ENCODE measurements at regions not wholly inside any gene's neighbourhood (a gene's known extent, or its start where the extent isn't known, plus 50 kb on each side); places are given as distances from the start of the nearest gene placed in this dataset.

DNA sequence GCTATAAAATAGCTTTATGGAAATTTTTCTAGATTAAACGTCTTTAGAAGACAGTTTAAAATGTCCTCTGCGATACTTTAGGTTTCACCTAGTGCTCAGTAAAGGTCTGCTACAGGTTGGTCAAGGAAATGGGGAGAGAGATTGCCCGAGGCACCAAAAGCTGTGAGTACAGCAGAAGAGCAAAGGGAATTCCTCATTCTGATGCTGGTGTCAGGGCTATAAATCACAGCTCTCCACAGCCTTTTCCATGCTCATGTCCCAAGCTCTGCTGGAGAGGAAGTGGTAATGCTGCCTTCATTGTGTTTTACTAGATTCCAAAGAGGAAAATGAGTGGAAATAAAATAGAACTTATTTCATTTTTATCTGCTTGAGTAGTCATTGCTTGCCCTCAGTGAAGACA lies 2060.4 kb downstream of the ARAP2 start:
- peak; percentile 88 for DNase-seq (ENCODE audit: low read depth)

GRCh38 chr4:34187056-34187455 lies 2057.3 kb downstream of the ARAP2 start:
- no peak for DNase-seq (ENCODE audit: low read depth)

DNA sequence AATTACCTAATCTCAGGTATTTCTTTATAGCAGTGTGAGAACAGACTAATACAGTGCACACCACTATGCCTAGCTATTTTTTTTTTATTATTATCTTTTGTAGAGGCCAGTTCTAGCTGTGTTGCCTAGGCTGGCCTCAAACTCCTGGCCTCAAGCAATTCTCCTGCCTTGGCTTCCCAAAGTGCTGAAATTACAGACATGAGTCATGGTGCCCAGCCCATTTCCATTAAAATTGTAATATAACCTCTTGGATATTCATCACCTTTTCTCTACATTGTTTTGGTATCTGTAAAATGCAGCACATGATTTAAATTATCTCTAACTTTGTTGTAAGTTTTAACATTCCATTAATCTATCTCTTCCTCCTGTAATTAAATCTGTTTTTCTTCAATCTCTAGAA lies 2052.9 kb downstream of the ARAP2 start:
- DNase-seq (ENCODE audit: low read depth), result no peak

DNA sequence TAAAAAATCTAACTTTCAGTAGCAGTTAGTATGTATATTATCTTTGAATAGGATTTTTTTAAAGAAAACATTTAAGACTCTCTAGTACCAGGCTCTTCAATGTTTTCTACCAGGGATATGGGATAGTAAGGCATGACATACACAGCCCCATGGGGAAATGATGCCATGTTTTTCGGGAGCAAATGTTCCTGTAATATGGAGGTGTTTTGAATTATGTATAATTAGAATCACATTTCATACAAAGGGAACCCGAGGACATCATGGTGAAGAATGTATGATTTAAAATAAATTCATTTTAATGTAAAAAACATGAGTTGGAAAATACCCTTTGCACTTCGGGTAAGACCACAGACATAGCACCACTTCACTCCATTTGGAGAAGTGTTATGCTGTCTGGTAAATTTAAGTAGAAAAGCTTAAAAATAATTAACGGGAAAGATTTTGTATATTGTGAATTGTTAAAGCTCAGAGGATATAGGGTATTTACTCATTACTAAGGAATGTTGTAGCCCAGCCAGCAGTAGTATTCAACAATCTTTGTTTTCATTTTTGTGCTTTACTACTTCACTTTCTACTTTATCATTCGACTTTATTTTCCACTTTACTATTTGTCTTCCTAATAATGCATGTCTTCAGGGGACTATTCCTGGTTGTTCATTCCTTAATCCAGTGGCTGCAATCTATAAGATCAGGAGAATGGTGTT lies 2050.7 kb downstream of the ARAP2 start:
- DNase-seq (ENCODE audit: low read depth), result peak; percentile 36

- DNase-seq (ENCODE audit: low read depth), result no peak
These were observed 2049.7 kb downstream of the ARAP2 start for GRCh38 chr4:34194585-34194984.

- no peak for DNase-seq (ENCODE audit: low read depth)
These were observed 2047.9 kb downstream of the ARAP2 start for GRCh38 chr4:34196375-34196774.

GRCh38 chr4:34198966-34199365 lies 2045.3 kb downstream of the ARAP2 start:
- no peak for DNase-seq (ENCODE audit: low read depth)

DNA sequence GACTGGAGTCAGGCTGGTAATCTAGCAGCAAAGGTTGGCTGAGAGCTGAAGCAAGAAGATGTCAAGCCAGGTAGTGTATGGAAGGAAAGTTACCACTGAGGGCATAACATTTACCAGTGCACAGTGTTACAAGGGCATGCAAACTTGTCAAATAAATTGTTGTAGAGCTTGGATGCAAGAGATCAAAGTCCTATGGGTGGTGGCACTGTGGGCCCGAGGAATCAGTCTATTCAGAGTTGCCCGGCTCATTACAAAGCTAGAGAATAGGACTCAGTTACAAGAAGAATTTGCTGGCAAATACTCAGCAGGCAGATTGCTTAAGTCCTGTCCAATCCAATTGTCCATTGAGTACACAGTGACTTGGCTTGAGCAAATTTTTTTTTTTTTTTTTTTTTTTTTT lies 2043.8 kb downstream of the ARAP2 start:
- no peak for DNase-seq (ENCODE audit: low read depth)

DNA sequence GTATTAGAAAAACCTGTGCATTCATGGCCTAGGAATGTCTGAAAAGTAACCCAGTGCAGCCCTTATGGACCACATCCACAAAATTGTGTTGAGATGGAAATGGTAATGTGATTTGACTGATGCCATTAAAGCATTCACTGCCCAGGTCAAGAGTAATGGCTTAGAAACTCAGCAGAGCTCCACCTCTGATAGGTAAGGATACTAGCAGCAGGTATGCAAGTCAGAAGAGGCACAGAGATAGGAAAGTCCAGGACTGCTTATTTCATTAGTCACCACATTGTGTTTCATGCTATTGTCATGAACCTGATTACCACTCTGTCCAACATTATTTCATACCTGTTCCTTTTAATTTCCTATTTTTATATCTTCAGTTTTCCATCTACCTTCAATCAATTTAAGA lies 2042.2 kb downstream of the ARAP2 start:
- no peak for DNase-seq (ENCODE audit: low read depth)

GRCh38 chr4:34220601-34221000 lies 2023.7 kb downstream of the ARAP2 start:
- DNase-seq (ENCODE audit: low read depth), result no peak

- no peak for DNase-seq (ENCODE audit: low read depth)
These were observed 2022.3 kb downstream of the ARAP2 start for GRCh38 chr4:34221986-34222385.

DNA sequence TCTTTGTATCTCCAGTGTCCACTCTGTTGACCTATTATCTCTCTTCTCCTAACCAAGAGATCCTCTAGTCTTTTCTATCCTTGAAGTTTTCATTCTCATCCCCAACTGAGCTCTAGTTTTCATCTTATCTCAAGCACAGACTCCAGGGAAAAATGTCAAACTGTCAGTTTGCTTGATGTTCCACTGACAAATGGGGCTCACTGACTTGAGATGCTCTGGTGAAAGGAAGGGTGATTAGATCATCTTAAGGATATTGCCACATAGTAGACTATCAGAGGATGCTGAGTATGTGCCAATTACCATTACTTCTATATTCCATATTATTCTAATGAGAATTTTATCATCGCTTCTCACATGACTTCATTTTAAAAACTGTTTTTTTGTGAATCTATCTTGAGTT lies 2008.2 kb downstream of the ARAP2 start:
- no peak for DNase-seq (ENCODE audit: low read depth)

GRCh38 chr4:34245276-34245675 lies 1999.0 kb downstream of the ARAP2 start:
- DNase-seq (ENCODE audit: low read depth), result no peak

GRCh38 chr4:34250562-34250961 lies 1993.8 kb downstream of the ARAP2 start:
- peak; percentile 72 for DNase-seq (ENCODE audit: low read depth)

- DNase-seq (ENCODE audit: low read depth), result no peak
These were observed 1991.1 kb downstream of the ARAP2 start for GRCh38 chr4:34253239-34253638.

DNA sequence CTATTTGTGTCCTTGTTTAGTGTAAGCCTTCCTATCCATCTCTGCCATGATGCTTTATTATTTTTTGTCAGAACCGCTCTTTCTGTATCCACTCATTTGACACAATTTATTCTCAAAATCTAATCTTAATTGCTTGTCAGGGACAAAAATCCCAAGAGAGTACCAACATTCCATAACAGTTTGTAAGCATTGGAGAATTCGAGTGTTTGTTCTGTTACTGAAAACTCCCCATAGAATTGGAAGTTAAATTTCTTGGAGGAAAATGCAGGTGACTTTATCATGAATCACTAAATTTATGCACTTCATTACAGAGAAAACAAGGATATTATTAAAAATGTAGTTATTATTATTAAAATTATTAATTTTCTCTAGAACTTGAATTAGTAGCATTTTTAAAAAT lies 1986.1 kb downstream of the ARAP2 start:
- DNase-seq (ENCODE audit: low read depth), result peak; percentile 18

DNA sequence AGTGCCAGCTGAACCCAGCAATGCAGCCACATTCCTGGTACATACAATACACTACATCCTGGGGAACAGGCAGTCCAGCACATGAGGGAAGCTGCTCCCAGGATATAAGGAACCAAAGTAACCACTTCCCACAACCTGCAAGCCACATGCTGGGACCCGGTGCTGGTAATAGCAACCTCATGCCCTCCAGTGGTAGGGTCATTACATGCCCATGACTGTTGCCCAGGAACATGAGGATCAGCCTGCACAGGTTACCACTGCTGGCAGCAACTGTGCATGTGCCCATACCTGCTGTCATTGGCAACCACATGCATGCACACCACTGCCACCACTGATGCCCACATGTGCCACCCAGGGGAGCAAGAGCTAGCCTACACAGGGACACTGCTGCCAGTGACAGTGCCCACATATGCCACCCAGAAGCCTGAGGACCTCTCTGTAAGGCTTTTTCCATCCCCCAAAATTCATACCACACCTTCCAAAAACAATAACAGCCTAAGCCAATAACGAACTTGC lies 1982.5 kb downstream of the ARAP2 start:
- DNase-seq (ENCODE audit: low read depth), result peak; percentile 5

- no peak for DNase-seq (ENCODE audit: low read depth)
These were observed 1974.7 kb downstream of the ARAP2 start for GRCh38 chr4:34269613-34270012.

GRCh38 chr4:34271479-34272355 lies 1972.6 kb downstream of the ARAP2 start:
- peak; percentile 5 for DNase-seq (ENCODE audit: low read depth)

- no peak for DNase-seq (ENCODE audit: low read depth)
These were observed 1965.3 kb downstream of the ARAP2 start for GRCh38 chr4:34279011-34279410.

DNA sequence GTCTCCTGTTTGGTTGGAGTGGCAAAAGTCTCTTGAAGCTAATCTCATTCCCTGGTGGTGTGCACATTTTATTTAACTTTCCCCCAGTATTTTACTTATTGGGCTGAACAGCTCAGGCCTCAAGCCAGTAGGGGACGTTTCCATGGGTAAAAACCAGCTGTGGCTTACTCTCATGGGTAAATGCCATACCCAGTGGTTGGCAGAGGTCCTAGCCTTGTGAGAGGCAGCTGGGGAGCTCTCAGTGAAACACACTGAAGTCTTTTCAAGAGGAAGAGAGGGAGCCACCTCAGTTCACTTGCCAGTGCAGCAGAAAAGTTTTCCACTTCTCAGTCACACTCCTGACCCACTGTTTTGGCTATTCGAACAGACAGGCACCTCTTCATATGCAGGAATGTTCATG lies 1964.2 kb downstream of the ARAP2 start:
- peak; percentile 8 for DNase-seq (ENCODE audit: low read depth)

GRCh38 chr4:34281826-34282225 lies 1962.5 kb downstream of the ARAP2 start:
- no peak for DNase-seq (ENCODE audit: low read depth)

GRCh38 chr4:34289489-34289888 lies 1954.8 kb downstream of the ARAP2 start:
- DNase-seq (ENCODE audit: low read depth), result no peak
